Right lobe of liver (tissue), 4 donors: ENCODE measurements at regions not wholly inside any gene's neighbourhood (a gene's known extent, or its start where the extent isn't known, plus 50 kb on each side); places are given as distances from the start of the nearest gene placed in this dataset.

Experiments
- POLR2A ChIP-seq: fragments of 450-650 bp; IDR thresholded peaks from one replicate; pipeline ENCODE4 v1.6.1; 2017; ENCODE audit warnings: antibody characterized with exemption, mild to moderate bottlenecking
- TF ChIP-seq, protein P1 (sequence below), 4 donors: fragments of 200-600 bp in 3 of 4; fragments of 450-650 bp in 1 of 4; IDR thresholded peaks; one replicate each; pipeline versions ENCODE4 v1.5.1 to v1.8.0; 2016 to 2022; ENCODE audit warnings: antibody characterized with exemption in 4 of 4, mild to moderate bottlenecking in 2 of 4
- donor health status: DM: no; HTN: no; CAD: no.
- donor health status: DM: no; HTN: no; CAD: no.
- donor health status: DM: no; HTN: yes; CAD: no.

DNA sequence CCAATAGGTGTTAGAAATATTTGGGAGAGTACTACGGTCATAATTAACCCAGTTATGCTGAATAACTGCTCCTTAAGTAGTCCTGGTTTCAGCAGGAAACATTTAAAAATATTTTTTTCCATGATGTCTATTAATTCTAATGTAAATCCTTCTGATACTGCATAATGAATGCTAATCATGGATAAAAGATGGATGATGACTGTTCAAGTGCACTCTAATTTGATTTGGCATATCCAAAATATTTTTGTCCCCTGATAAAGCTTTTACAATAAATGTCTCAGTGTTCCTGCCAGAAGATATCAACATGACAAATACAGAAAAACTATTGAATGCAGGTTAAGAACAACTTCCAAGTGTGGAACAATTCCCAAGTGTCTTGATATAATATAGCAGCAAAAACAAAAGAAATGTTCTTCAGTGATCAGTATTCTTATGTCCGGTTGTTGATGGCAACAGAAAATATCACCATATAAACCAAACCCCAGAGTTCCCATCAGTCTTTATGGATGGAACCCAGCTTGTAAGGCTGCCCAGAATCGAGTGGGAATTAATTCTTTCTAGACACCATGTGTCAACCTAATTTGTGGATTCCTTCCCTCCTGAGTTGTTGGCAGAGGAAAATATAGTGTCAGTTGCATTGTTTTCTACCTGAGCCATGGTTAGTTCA is 205.4 kb upstream of the GK2 start:
- TF ChIP-seq, protein P1, sequence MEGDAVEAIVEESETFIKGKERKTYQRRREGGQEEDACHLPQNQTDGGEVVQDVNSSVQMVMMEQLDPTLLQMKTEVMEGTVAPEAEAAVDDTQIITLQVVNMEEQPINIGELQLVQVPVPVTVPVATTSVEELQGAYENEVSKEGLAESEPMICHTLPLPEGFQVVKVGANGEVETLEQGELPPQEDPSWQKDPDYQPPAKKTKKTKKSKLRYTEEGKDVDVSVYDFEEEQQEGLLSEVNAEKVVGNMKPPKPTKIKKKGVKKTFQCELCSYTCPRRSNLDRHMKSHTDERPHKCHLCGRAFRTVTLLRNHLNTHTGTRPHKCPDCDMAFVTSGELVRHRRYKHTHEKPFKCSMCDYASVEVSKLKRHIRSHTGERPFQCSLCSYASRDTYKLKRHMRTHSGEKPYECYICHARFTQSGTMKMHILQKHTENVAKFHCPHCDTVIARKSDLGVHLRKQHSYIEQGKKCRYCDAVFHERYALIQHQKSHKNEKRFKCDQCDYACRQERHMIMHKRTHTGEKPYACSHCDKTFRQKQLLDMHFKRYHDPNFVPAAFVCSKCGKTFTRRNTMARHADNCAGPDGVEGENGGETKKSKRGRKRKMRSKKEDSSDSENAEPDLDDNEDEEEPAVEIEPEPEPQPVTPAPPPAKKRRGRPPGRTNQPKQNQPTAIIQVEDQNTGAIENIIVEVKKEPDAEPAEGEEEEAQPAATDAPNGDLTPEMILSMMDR (IDR thresholded peaks at IDR 0.05), result no peak
- TF ChIP-seq POLR2A, result no peak
